ENCODE measurements at regions not wholly inside any gene's neighbourhood (a gene's known extent, or its start where the extent isn't known, plus 50 kb on each side); places are given as distances from the start of the nearest gene placed in this dataset. TPM values are rescaled to one million over a fixed set of nuclear protein-coding genes. Genes with fewer than 3 reads are reported as not detected.

DNA sequence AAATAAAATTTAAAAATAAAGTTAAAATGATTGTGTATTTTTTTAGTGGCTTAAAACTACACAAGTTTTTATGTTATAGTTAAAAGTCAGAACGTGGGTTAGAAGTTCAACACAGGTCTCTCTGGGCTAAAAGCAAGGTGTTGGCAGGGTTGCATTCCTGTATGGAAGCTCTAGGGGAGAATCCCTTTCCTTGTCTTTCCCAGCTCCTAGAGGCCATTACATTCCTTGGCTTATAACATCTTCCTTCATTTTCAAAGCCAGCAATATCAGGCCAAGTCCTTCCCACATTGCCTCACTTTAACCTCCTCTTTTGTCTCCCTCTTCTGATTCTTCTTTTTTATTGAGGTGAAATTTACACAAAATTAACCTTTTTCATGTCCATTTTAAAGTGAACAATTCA lies 52.4 kb upstream of the EEPD1 start:
- H3K27ac ChIP-seq (ENCODE audit: low read depth, low read length) = no peak overlapping the region
- H3K36me3 ChIP-seq (ENCODE audit: control insufficient read depth in 3 of 3, insufficient read depth in 3 of 3, low read length in 3 of 3) = no peaks in the 10 kb centered on the region
- no peaks in the 10 kb centered on the region for H3K27me3 ChIP-seq (ENCODE audit: control insufficient read depth in 3 of 3, insufficient read depth in 3 of 3, low read length in 3 of 3)
- H3K9me3 ChIP-seq (ENCODE audit: control insufficient read depth in 3 of 3, low read length in 3 of 3) = no peaks in the 10 kb centered on the region
- H3K4me3 ChIP-seq (ENCODE audit: low read length in 3 of 3) = no peak overlapping the region
- H3K9ac ChIP-seq (ENCODE audit: low read depth in 1 of 3, low read length in 3 of 3) = no peak overlapping the region
- H3K4me1 ChIP-seq (ENCODE audit: control insufficient read depth in 3 of 3, insufficient read depth in 3 of 3, low read length in 3 of 3) = peaks cover 11 to 17% (median 12%) of the 10 kb centered on the region in 3 donors

Small RNA genes in the stretch of these regions (small RNA-seq; reads per million reads assigned to genes)
- not detected for gene RNU6-1085P

Data from skeletal muscle tissue (tissue), 4 donors.